GM12878 (cell line): ENCODE measurements at regions not wholly inside any gene's neighbourhood (a gene's known extent, or its start where the extent isn't known, plus 50 kb on each side); places are given as distances from the start of the nearest gene placed in this dataset.

ENCODE experiments used
- ATAC-seq: fragments of 200-7000 bp; cut with Tn5 transposase; 3 replicates; pipeline ENCODE4 v1.9.1; 2020; ENCODE audit warnings: mild to moderate bottlenecking, moderate library complexity
- BruUV-seq: library from RNA; stranded (reverse); fragments of 400-500 nt; replicated peaks from 2 replicates; lab custom pipeline; 2021; lab: Mats Ljungman, UMichigan
- CTCF ChIA-PET: fragments of 300-600 bp; sonication (Branson Sonifier 250); formaldehyde crosslinking; extraction: SDS; loops from one replicate; lab custom pipeline; 2021; ENCODE audit warnings: inconsistent platforms; lab: Yijun Ruan, JAX
- POLR2A ChIA-PET: fragments of 350-600 bp; formaldehyde crosslinking; extraction: SDS; loops from one replicate; lab custom pipeline; 2021; ENCODE audit warnings: inconsistent platforms; lab: Charles Lee
- RAD21 ChIA-PET: fragments of 300-600 bp; sonication (Branson Sonifier 250); formaldehyde crosslinking; loops from one replicate; lab custom pipeline; 2023; ENCODE audit warnings: antibody characterized with exemption; ENCODE audit not compliant: unreplicated experiment; lab: Charles Lee
- SMC1A ChIA-PET: fragments of 300-600 bp; sonication (Branson Sonifier 250); formaldehyde crosslinking; loops from one replicate; lab custom pipeline; 2023; ENCODE audit not compliant: unreplicated experiment, uncharacterized antibody; lab: Charles Lee
- DNase-seq: peaks from one replicate; pipeline ENCODE4 v3.0.0-alpha.2; 2011; ENCODE audit warnings: low read depth, low spot score
- FAIRE-seq: peaks from 3 replicates; lab custom pipeline; 2011; peaks lifted over from hg19 to GRCh38; lab: Jason Lieb, UNC
- H2AFZ ChIP-seq: 2 replicates; pipeline ENCODE4 v1.6.0; 2011; ENCODE audit warnings: low read depth, low read length, control low read depth; ENCODE audit not compliant: control insufficient read depth
- H3K27ac ChIP-seq: 2 replicates; pipeline ENCODE4 v1.5.1; 2011; ENCODE audit warnings: control low read depth; ENCODE audit not compliant: control insufficient read depth, insufficient read depth
- H3K27me3 ChIP-seq, 2 experiments: replicated peaks in 1 of 2; 2 replicates each; pipeline versions ENCODE4 v1.6.0 to v1.6.1; 2011; ENCODE audit warnings: low read length in 1 of 2; ENCODE audit not compliant: control insufficient read depth in 2 of 2, insufficient read depth in 2 of 2
- H3K36me3 ChIP-seq, 2 experiments: 2 replicates each; pipeline ENCODE4 v1.5.1; 2011; ENCODE audit warnings: low read length in 1 of 2; ENCODE audit not compliant: control insufficient read depth in 2 of 2, insufficient read depth in 2 of 2
- H3K4me1 ChIP-seq: 2 replicates; pipeline ENCODE4 v1.6.1; 2011; ENCODE audit warnings: mild to moderate bottlenecking, low read length, moderate library complexity, mixed read lengths; ENCODE audit not compliant: control insufficient read depth, insufficient read depth
- H3K4me2 ChIP-seq: 2 replicates; pipeline ENCODE4 v1.6.0; 2011; ENCODE audit warnings: control low read depth; ENCODE audit not compliant: control insufficient read depth, insufficient read depth
- H3K4me3 ChIP-seq: fragments of 200-600 bp; sonication (generic); 2 replicates; pipeline ENCODE4 v1.5.1; 2016
- H3K79me2 ChIP-seq: 2 replicates; pipeline ENCODE4 v1.6.0; 2011; ENCODE audit warnings: low read length; ENCODE audit not compliant: control insufficient read depth, insufficient read depth
- H3K9ac ChIP-seq: 2 replicates; pipeline ENCODE4 v1.8.0; 2011; ENCODE audit warnings: low read length, control low read depth, mixed read lengths; ENCODE audit not compliant: control insufficient read depth, insufficient read depth
- H3K9me3 ChIP-seq: replicated peaks from 3 replicates; pipeline ENCODE4 v1.5.1; 2011; ENCODE audit warnings: mild to moderate bottlenecking, low read length; ENCODE audit not compliant: control insufficient read depth, insufficient read depth
- H4K20me1 ChIP-seq: 2 replicates; pipeline ENCODE4 v1.6.0; 2011; ENCODE audit not compliant: control insufficient read depth, insufficient read depth
- DPF2 ChIP-seq: fragments of 450-650 bp; IDR thresholded peaks from 2 replicates; pipeline ENCODE4 v1.6.1; 2017; ENCODE audit warnings: mild to moderate bottlenecking
- MXI1 ChIP-seq: fragments of 150-350 bp; IDR thresholded peaks from 2 replicates; pipeline ENCODE4 v1.6.1; 2011; ENCODE audit warnings: low read depth, mild to moderate bottlenecking, inconsistent platforms, low read length, improper control_type of control experiment
- NR2C2 ChIP-seq: IDR thresholded peaks from 2 replicates; pipeline ENCODE4 v1.6.1; 2011; ENCODE audit warnings: borderline replicate concordance, low read depth; ENCODE audit not compliant: control insufficient read depth, insufficient read length
- POLR2AphosphoS2 ChIP-seq: IDR thresholded peaks from 2 replicates; pipeline ENCODE4 v1.6.1; 2011; ENCODE audit warnings: low read depth, mild to moderate bottlenecking, low read length, improper control_type of control experiment, moderate library complexity
- RB1 ChIP-seq: fragments of 450-650 bp; formaldehyde crosslinking; IDR thresholded peaks from 2 replicates; pipeline ENCODE4 v1.6.1; 2017; ENCODE audit warnings: mild to moderate bottlenecking, borderline replicate concordance
- STAT3 ChIP-seq: IDR thresholded peaks from 2 replicates; pipeline ENCODE4 v1.6.1; 2011; ENCODE audit warnings: low read depth, low read length, improper control_type of control experiment
- TCF3 ChIP-seq: IDR thresholded peaks from 2 replicates; pipeline ENCODE4 v1.6.1; 2012; ENCODE audit warnings: low read depth, mild to moderate bottlenecking, low read length, borderline replicate concordance; ENCODE audit not compliant: insufficient read depth
- WGBS: methylation state at CpG from one replicate; pipeline ENCODE4 v1.1.6; 2016; ENCODE audit warnings: low lambda C conversion rate; ENCODE audit not compliant: insufficient replicate concordance, insufficient coverage; ENCODE audit errors: missing lambda C conversion rate; 5-methylcytosine and 5-hydroxymethylcytosine counted together
- in situ Hi-C: fragments of 300-500 bp; cut with MboI; formaldehyde crosslinking; loops from 9 replicates; pipeline ENCODE4 v1.14.3; 2018; ENCODE audit warnings: mixed read lengths
- intact Hi-C: fragments of 100-400 bp; cut with micrococcal nuclease; formaldehyde crosslinking; loops from one replicate; pipeline ENCODE4 v1.14.2; 2022; ENCODE audit not compliant: unreplicated experiment
- TF ChIP-seq, protein P1 (sequence below): IDR thresholded peaks from 2 replicates; pipeline ENCODE4 v1.6.1; 2012; ENCODE audit warnings: low read depth, low read length, improper control_type of control experiment

DNA sequence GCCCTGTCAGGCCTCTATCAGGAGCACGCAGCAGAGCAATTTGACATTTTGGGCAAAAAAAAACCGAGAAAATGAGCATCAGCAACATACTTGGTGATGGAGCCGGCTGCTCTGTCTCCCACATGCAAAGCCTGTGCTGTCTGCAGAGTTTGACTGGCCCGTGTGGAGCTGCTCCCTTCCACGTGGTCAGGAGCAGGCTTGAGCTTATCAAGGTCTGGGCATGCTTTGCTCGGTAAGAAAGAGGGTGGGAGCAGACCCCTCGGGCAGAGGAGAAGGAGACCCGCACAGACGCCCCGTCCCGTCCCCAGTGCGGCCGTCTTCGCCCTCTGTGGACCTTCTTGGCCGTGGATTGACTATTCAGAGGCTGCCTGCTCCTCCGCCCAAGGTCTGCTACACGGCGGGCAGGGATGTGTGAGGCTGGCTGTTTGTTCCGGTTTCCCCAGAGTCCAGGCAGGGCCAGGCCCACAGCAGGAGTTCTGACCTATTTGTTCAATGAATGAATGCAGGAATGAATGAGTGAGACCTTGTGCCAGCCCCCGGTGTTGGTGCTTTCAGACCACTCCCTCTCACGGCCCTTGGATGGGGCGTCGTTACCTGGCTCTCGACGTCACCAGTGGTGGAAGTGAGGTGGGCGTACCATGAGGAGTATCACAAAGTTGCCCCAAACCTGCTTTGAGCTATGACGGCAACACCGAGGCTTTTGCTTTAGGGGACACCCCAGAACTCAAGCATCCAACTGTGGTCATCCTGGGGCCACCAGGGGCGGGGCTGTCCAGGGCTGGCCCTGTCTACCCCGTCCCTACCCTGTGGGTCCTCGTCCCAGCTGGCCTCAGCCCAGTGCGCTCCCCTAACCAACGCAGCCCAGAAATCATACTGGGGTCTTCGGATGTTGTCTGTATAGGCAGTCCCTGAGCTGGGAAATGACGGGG is 54.7 kb upstream of the ADRA2C start:
- H2AFZ ChIP-seq = no peak overlapping the region
- DNase-seq (no peak), FAIRE-seq (no peak), ATAC-seq (no peak)
- H3K27ac ChIP-seq = no peak overlapping the region
- no peaks in the 10 kb centered on the region for H3K79me2 ChIP-seq
- ChIA-PET POLR2A (no interaction called here), CTCF (no interaction called here), SMC1A (no interaction called here), RAD21 (no interaction called here)
- BruUV-seq = no TSS peak
- H4K20me1 ChIP-seq = no peaks in the 10 kb centered on the region
- TF ChIP-seq DPF2 (no peak), MXI1 (no peak), NR2C2 (no peak), TCF3 (no peak)
- no peak overlapping the region for H3K4me2 ChIP-seq
- H3K36me3 ChIP-seq = no peaks in the 10 kb centered on the region
- H3K9me3 ChIP-seq = no peaks in the 10 kb centered on the region
- intact Hi-C loops (no loop called here), in situ Hi-C loops (no loop called here)
- no peak overlapping the region for H3K9ac ChIP-seq
- no peak overlapping the region for H3K4me3 ChIP-seq
- H3K27me3 ChIP-seq = no peaks in the 10 kb centered on the region
- 33% methylated on average over 33 of the region's 35 CpGs for WGBS
- H3K4me1 ChIP-seq = peaks cover 4% of the 10 kb centered on the region; the same call in 1 of the 2 replicates

DNA sequence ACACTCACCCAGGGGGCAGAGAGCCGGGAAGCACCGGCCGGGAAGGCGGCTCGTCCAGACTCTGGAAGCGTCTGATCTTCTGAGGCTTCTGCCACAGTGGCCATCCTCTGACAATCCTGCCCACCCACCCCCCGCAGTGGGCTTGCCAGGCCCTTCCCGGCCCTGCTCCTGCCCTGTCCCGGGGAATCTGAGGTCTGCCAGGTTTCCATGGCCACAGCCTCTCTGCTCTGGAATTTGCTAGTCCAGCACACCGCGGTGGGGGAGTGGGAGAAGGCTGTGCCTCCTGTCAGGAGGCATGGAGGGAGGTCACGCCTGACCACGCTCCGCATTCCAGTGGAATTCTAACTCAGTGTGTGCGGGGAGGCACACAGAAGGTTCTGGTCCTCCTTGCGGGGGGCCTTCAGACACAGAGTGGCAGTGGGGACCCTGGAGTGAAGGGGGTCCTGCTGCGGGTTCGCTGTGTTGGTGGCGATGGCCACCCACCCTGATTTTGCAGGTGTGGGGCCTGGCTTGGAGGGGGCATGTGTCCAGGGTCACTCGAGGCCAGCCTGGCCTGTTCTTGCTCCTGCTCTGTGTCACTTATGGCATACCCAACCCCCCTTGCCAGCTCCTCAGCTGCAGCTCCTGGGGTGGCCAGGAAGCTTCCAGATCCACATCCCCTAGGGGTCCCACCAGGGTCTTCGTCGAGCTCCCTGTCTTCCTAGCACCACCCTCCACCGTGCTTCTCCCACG is 55.6 kb upstream of the ADRA2C start:
- RAD21 ChIA-PET = no interaction called here
- ATAC-seq = no peak
- H3K27me3 ChIP-seq = no peaks in the 10 kb centered on the region
- H3K4me3 ChIP-seq = no peak overlapping the region
- in situ Hi-C loops = no loop called here
- no peaks in the 10 kb centered on the region for H3K9me3 ChIP-seq
- H3K9ac ChIP-seq = no peak overlapping the region
- TF ChIP-seq POLR2AphosphoS2 (no peak), RB1 (no peak), STAT3 (no peak)
- TF ChIP-seq, protein P1, sequence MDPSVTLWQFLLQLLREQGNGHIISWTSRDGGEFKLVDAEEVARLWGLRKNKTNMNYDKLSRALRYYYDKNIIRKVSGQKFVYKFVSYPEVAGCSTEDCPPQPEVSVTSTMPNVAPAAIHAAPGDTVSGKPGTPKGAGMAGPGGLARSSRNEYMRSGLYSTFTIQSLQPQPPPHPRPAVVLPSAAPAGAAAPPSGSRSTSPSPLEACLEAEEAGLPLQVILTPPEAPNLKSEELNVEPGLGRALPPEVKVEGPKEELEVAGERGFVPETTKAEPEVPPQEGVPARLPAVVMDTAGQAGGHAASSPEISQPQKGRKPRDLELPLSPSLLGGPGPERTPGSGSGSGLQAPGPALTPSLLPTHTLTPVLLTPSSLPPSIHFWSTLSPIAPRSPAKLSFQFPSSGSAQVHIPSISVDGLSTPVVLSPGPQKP = no peak
- TF ChIP-seq, all 136 proteins: peak for 0
- CTCF ChIA-PET = no interaction called here
- DNase-seq (no peak), FAIRE-seq (no peak)
- WGBS = 38% methylated on average over 23 of the region's 24 CpGs
- Histone ChIP-seq H4K20me1 (no peaks in the 10 kb centered on the region), H3K4me1 (peaks cover 4% of the 10 kb centered on the region; the same call in 1 of the 2 replicates), H3K4me2 (no peak overlapping the region), H3K36me3 (no peaks in the 10 kb centered on the region), H3K27ac (no peak overlapping the region), H3K79me2 (no peaks in the 10 kb centered on the region), H2AFZ (no peak overlapping the region)
- no TSS peak for BruUV-seq
- POLR2A ChIA-PET = no interaction called here
- SMC1A ChIA-PET = no interaction called here
- intact Hi-C loops = no loop called here
